GM23338 (cell line): ENCODE measurements at regions not wholly inside any gene's neighbourhood (a gene's known extent, or its start where the extent isn't known, plus 50 kb on each side); places are given as distances from the start of the nearest gene placed in this dataset.

Source experiments
- ATAC-seq: fragments of 200-7000 bp; cut with Tn5 transposase; 3 replicates; pipeline ENCODE4 v1.9.1; 2020
- DNase-seq: peaks from one replicate; pipeline ENCODE4 v3.0.0-alpha.2; 2015; ENCODE audit warnings: low spot score
- H2AFZ ChIP-seq: fragments of 200-600 bp; sonication (generic); 2 replicates; pipeline ENCODE4 v1.8.0; 2016; ENCODE audit warnings: antibody characterized with exemption, mild to moderate bottlenecking, moderate library complexity
- H3F3A ChIP-seq: fragments of 200-600 bp; sonication (generic); replicated peaks from 2 replicates; pipeline ENCODE4 v1.8.0; 2017; ENCODE audit warnings: antibody characterized with exemption, mixed run types, low read depth
- H3K27ac ChIP-seq: fragments of 200-600 bp; sonication (generic); 2 replicates; pipeline ENCODE4 v1.6.1; 2016; ENCODE audit warnings: low read depth
- H3K27me3 ChIP-seq: fragments of 200-600 bp; sonication (generic); 2 replicates; pipeline ENCODE4 v1.8.0; 2016; ENCODE audit warnings: mild to moderate bottlenecking, mixed run types, moderate library complexity; ENCODE audit not compliant: insufficient read depth
- H3K36me3 ChIP-seq: fragments of 200-600 bp; sonication (generic); 2 replicates; pipeline ENCODE4 v1.8.0; 2016; ENCODE audit warnings: mild to moderate bottlenecking; ENCODE audit not compliant: insufficient read depth
- H3K4me1 ChIP-seq: fragments of 200-600 bp; sonication (generic); 2 replicates; pipeline ENCODE4 v1.8.0; 2016; ENCODE audit warnings: mild to moderate bottlenecking, moderate library complexity; ENCODE audit not compliant: insufficient read depth
- H3K4me2 ChIP-seq: fragments of 200-600 bp; sonication (generic); 2 replicates; pipeline ENCODE4 v1.7.1; 2017; ENCODE audit warnings: mixed run types
- H3K4me3 ChIP-seq: fragments of 200-600 bp; sonication (generic); 2 replicates; pipeline ENCODE4 v1.6.1; 2016; ENCODE audit warnings: mixed run types
- H3K79me2 ChIP-seq: fragments of 200-600 bp; sonication (generic); replicated peaks from 2 replicates; pipeline ENCODE4 v1.8.0; 2017; ENCODE audit warnings: mild to moderate bottlenecking; ENCODE audit not compliant: insufficient read depth
- H3K9me2 ChIP-seq: fragments of 200-600 bp; sonication (generic); 2 replicates; pipeline ENCODE4 v1.8.0; 2017; ENCODE audit not compliant: insufficient read depth
- H4K20me1 ChIP-seq: fragments of 200-600 bp; sonication (generic); replicated peaks from 2 replicates; pipeline ENCODE4 v1.8.0; 2017; ENCODE audit warnings: mild to moderate bottlenecking; ENCODE audit not compliant: insufficient read depth
- H3K27ac Mint-ChIP-seq: 2 replicates; pipeline ENCODE4 v1.8.0; 2020; ENCODE audit warnings: inconsistent platforms, mild to moderate bottlenecking, moderate library complexity, mixed read lengths
- H3K27me3 Mint-ChIP-seq: 3 replicates; pipeline ENCODE4 v1.8.0; 2022; ENCODE audit warnings: low read depth, mild to moderate bottlenecking, moderate library complexity, mixed read lengths, inconsistent platforms; ENCODE audit not compliant: insufficient read depth, poor library complexity
- H3K36me3 Mint-ChIP-seq: 3 replicates; pipeline ENCODE4 v1.8.0; 2021; ENCODE audit warnings: low read depth, mild to moderate bottlenecking, inconsistent platforms, moderate library complexity, mixed read lengths
- H3K4me1 Mint-ChIP-seq: 3 replicates; pipeline ENCODE4 v1.8.0; 2020; ENCODE audit warnings: mild to moderate bottlenecking, inconsistent platforms, mixed read lengths
- H3K4me3 Mint-ChIP-seq: 3 replicates; pipeline ENCODE4 v1.8.0; 2021; ENCODE audit warnings: moderate library complexity, mild to moderate bottlenecking, inconsistent platforms, mixed read lengths
- H3K9me3 Mint-ChIP-seq: 3 replicates; pipeline ENCODE4 v1.8.0; 2020; ENCODE audit warnings: moderate library complexity, mild to moderate bottlenecking, inconsistent platforms, mixed read lengths
- CREB1 ChIP-seq: fragments of 250-450 bp; sonication (Bioruptor Pico); IDR thresholded peaks from 2 replicates; pipeline ENCODE4 v1.5.0; 2020; ENCODE audit warnings: low read depth, mild to moderate bottlenecking, moderate library complexity
- ETS1 ChIP-seq: IDR thresholded peaks from 2 replicates; pipeline ENCODE4 v1.6.1; 2016; ENCODE audit warnings: antibody characterized with exemption
- EZH2 ChIP-seq: fragments of 200-600 bp; sonication (generic); IDR thresholded peaks from one replicate; pipeline ENCODE4 v1.8.0; 2017; ENCODE audit warnings: antibody characterized with exemption, mild to moderate bottlenecking, low read depth; ENCODE audit not compliant: unreplicated experiment
- EZH2phosphoT487 ChIP-seq: fragments of 200-600 bp; sonication (generic); IDR thresholded peaks from one replicate; pipeline ENCODE4 v1.8.1; 2018; ENCODE audit warnings: antibody characterized with exemption; ENCODE audit not compliant: unreplicated experiment
- JUNB ChIP-seq: IDR thresholded peaks from one replicate; pipeline ENCODE4 v1.6.1; 2016; ENCODE audit warnings: antibody characterized with exemption; ENCODE audit not compliant: unreplicated experiment
- NANOG ChIP-seq: IDR thresholded peaks from 2 replicates; pipeline ENCODE4 v1.6.1; 2016; ENCODE audit warnings: antibody characterized with exemption, borderline replicate concordance
- POLR2AphosphoS5 ChIP-seq: IDR thresholded peaks from 2 replicates; pipeline ENCODE4 v1.6.1; 2016; ENCODE audit warnings: antibody characterized with exemption, low read depth
- STAT1 ChIP-seq: IDR thresholded peaks from one replicate; pipeline ENCODE4 v1.6.1; 2016; ENCODE audit warnings: antibody characterized with exemption; ENCODE audit not compliant: unreplicated experiment
- ZNF114 ChIP-seq: fragments of 250-450 bp; sonication (Bioruptor Pico); IDR thresholded peaks from 2 replicates; pipeline ENCODE4 v1.5.0; 2020; ENCODE audit warnings: mild to moderate bottlenecking, moderate library complexity
- ZNF331 ChIP-seq: fragments of 250-450 bp; sonication (Bioruptor Pico); IDR thresholded peaks from 2 replicates; pipeline ENCODE4 v1.5.0; 2020; ENCODE audit warnings: low read depth, mild to moderate bottlenecking, moderate library complexity
- ZNF462 ChIP-seq: fragments of 250-450 bp; sonication (Bioruptor Pico); IDR thresholded peaks from 2 replicates; pipeline ENCODE4 v1.5.0; 2020; ENCODE audit warnings: mild to moderate bottlenecking, moderate library complexity
- TF ChIP-seq, protein P1 (sequence below), 2 experiments: fragments of 200-600 bp in 1 of 2; sonication (generic) in 1 of 2; conservative IDR thresholded peaks; 2 replicates each; pipeline versions ENCODE4 v1.5.1 to v1.6.1; 2016 to 2017; ENCODE audit warnings: antibody characterized with exemption in 2 of 2, low read depth in 2 of 2, mild to moderate bottlenecking in 2 of 2, moderate library complexity in 1 of 2
- TF ChIP-seq, protein P2 (sequence below): IDR thresholded peaks from one replicate; pipeline ENCODE4 v1.6.1; 2018; ENCODE audit warnings: antibody characterized with exemption; ENCODE audit not compliant: unreplicated experiment

- Mint-ChIP-seq H3K4me1 (no peaks in the 10 kb centered on the region), H3K27me3 (no peaks in the 10 kb centered on the region), H3K9me3 (peaks cover 2% of the 10 kb centered on the region; the same call in 2 of the 3 replicates), H3K36me3 (no peaks in the 10 kb centered on the region), H3K4me3 (no peak overlapping the region), H3K27ac (no peak overlapping the region)
- no peak for DNase-seq
- no peaks in the 10 kb centered on the region for H3K4me1 ChIP-seq
- no peaks in the 10 kb centered on the region for H3K27me3 ChIP-seq
- H3K27ac ChIP-seq, result no peak overlapping the region
- peaks cover 4% of the 10 kb centered on the region; the same call in 1 of the 2 replicates for H3K9me2 ChIP-seq
- no peaks in the 10 kb centered on the region for H4K20me1 ChIP-seq
- ATAC-seq, result no peak
- no peak for TF ChIP-seq ETS1
- no peak for TF ChIP-seq EZH2phosphoT487
- TF ChIP-seq POLR2AphosphoS5, result no peak
- no peak for TF ChIP-seq JUNB
- TF ChIP-seq, protein P1, sequence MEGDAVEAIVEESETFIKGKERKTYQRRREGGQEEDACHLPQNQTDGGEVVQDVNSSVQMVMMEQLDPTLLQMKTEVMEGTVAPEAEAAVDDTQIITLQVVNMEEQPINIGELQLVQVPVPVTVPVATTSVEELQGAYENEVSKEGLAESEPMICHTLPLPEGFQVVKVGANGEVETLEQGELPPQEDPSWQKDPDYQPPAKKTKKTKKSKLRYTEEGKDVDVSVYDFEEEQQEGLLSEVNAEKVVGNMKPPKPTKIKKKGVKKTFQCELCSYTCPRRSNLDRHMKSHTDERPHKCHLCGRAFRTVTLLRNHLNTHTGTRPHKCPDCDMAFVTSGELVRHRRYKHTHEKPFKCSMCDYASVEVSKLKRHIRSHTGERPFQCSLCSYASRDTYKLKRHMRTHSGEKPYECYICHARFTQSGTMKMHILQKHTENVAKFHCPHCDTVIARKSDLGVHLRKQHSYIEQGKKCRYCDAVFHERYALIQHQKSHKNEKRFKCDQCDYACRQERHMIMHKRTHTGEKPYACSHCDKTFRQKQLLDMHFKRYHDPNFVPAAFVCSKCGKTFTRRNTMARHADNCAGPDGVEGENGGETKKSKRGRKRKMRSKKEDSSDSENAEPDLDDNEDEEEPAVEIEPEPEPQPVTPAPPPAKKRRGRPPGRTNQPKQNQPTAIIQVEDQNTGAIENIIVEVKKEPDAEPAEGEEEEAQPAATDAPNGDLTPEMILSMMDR (conservative IDR thresholded peaks at IDR 0.05; ENCODE audit: low read depth in 2 of 2), result no peak
- no peak for TF ChIP-seq EZH2
- TF ChIP-seq ZNF462 (CRISPR knock-in tag), result no peak
- TF ChIP-seq ZNF331 (CRISPR knock-in tag), result no peak
- TF ChIP-seq CREB1 (CRISPR knock-in tag), result no peak
- TF ChIP-seq, protein P2, sequence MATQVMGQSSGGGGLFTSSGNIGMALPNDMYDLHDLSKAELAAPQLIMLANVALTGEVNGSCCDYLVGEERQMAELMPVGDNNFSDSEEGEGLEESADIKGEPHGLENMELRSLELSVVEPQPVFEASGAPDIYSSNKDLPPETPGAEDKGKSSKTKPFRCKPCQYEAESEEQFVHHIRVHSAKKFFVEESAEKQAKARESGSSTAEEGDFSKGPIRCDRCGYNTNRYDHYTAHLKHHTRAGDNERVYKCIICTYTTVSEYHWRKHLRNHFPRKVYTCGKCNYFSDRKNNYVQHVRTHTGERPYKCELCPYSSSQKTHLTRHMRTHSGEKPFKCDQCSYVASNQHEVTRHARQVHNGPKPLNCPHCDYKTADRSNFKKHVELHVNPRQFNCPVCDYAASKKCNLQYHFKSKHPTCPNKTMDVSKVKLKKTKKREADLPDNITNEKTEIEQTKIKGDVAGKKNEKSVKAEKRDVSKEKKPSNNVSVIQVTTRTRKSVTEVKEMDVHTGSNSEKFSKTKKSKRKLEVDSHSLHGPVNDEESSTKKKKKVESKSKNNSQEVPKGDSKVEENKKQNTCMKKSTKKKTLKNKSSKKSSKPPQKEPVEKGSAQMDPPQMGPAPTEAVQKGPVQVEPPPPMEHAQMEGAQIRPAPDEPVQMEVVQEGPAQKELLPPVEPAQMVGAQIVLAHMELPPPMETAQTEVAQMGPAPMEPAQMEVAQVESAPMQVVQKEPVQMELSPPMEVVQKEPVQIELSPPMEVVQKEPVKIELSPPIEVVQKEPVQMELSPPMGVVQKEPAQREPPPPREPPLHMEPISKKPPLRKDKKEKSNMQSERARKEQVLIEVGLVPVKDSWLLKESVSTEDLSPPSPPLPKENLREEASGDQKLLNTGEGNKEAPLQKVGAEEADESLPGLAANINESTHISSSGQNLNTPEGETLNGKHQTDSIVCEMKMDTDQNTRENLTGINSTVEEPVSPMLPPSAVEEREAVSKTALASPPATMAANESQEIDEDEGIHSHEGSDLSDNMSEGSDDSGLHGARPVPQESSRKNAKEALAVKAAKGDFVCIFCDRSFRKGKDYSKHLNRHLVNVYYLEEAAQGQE, result no peak
- TF ChIP-seq STAT1, result no peak
- TF ChIP-seq ZNF114, result no peak
- TF ChIP-seq NANOG, result no peak
- no peaks in the 10 kb centered on the region for H3K36me3 ChIP-seq
- no peak overlapping the region for H3K4me3 ChIP-seq
- no peak overlapping the region for H2AFZ ChIP-seq
- no peaks in the 10 kb centered on the region for H3F3A ChIP-seq
- no peak overlapping the region for H3K4me2 ChIP-seq
- no peaks in the 10 kb centered on the region for H3K79me2 ChIP-seq
Observed at GRCh38 chr1:222196288-222196687, 351.6 kb downstream of the HHIPL2 start.
